ENCODE measurements at regions not wholly inside any gene's neighbourhood (a gene's known extent, or its start where the extent isn't known, plus 50 kb on each side); places are given as distances from the start of the nearest gene placed in this dataset.

GRCh38 chr13:42474954-42475353 is 99.0 kb upstream of the TNFSF11 start:
- TF ChIP-seq, protein P1, sequence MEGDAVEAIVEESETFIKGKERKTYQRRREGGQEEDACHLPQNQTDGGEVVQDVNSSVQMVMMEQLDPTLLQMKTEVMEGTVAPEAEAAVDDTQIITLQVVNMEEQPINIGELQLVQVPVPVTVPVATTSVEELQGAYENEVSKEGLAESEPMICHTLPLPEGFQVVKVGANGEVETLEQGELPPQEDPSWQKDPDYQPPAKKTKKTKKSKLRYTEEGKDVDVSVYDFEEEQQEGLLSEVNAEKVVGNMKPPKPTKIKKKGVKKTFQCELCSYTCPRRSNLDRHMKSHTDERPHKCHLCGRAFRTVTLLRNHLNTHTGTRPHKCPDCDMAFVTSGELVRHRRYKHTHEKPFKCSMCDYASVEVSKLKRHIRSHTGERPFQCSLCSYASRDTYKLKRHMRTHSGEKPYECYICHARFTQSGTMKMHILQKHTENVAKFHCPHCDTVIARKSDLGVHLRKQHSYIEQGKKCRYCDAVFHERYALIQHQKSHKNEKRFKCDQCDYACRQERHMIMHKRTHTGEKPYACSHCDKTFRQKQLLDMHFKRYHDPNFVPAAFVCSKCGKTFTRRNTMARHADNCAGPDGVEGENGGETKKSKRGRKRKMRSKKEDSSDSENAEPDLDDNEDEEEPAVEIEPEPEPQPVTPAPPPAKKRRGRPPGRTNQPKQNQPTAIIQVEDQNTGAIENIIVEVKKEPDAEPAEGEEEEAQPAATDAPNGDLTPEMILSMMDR (IDR thresholded peaks at IDR 0.05; ENCODE audit: insufficient read depth, missing control alignments), result no peak
- DNase-seq (ENCODE audit: insufficient read length, low spot score) (no peak), FAIRE-seq (no peak)

GRCh38 chr13:42477596-42478190 is 96.3 kb upstream of the TNFSF11 start:
- TF ChIP-seq, protein P1 (IDR thresholded peaks at IDR 0.05; ENCODE audit: insufficient read depth, missing control alignments), result no peak
- no peak for DNase-seq (ENCODE audit: insufficient read length, low spot score)
- FAIRE-seq, result no peak

DNA sequence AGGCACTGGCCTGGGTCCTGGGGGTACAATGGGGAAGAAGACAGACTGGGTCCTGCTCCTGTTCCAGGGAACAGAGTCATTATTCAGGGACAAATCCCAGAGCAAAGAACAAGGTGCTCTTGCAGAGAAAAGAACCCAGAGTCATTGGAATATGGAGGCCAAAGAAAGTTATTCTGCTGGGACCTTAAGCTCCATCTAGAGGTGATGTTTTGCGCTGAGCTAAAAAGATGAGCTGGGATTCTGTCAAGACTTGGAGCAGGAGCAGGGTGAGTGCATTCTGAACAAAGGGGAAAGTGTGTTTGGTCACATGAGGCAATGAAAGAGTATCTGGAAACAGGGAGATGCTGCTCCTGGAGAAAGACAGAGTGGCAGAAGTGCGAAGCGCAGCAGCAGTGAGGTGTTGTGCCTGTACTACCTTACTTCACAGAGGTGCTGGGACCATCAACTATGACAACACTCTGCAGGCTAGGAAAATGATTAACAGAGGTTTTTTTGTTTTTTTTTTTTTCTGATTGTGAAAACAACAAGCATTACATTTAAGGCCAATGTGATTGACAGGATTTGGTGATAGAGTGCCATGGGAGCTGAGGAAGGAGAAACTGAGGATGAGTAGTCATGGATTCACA is 95.3 kb upstream of the TNFSF11 start:
- TF ChIP-seq, protein P1 (IDR thresholded peaks at IDR 0.05; ENCODE audit: insufficient read depth, missing control alignments), result peak; percentile 28
- FAIRE-seq (no peak), DNase-seq (ENCODE audit: insufficient read length, low spot score) (no peak)

DNA sequence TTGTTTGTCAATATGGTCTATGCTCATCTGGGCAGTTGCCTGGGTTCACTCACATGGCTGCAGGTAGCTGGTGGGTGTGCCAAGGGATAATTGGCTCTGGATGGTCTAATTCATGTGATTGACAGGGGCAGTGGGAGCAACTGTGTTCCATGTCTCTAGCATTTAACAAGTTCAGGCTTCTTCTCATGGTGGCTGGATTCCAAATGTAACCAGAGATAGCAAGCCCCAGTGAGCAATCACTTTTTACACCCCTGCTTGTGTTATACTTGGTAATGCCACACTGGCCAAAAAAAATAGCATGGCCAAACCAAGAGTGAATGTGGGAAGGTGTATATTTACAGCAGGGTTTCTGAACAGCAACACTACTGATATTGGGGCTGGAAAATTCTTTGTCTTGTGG is 89.6 kb upstream of the TNFSF11 start:
- no peak for DNase-seq (ENCODE audit: insufficient read length, low spot score)
- no peak for FAIRE-seq
- TF ChIP-seq, protein P1 (IDR thresholded peaks at IDR 0.05; ENCODE audit: insufficient read depth, missing control alignments), result no peak

- DNase-seq (ENCODE audit: insufficient read length, low spot score), result no peak
- FAIRE-seq, result no peak
- TF ChIP-seq, protein P1 (IDR thresholded peaks at IDR 0.05; ENCODE audit: insufficient read depth, missing control alignments), result no peak
These were observed 88.7 kb upstream of the TNFSF11 start for GRCh38 chr13:42485272-42485671.

DNA sequence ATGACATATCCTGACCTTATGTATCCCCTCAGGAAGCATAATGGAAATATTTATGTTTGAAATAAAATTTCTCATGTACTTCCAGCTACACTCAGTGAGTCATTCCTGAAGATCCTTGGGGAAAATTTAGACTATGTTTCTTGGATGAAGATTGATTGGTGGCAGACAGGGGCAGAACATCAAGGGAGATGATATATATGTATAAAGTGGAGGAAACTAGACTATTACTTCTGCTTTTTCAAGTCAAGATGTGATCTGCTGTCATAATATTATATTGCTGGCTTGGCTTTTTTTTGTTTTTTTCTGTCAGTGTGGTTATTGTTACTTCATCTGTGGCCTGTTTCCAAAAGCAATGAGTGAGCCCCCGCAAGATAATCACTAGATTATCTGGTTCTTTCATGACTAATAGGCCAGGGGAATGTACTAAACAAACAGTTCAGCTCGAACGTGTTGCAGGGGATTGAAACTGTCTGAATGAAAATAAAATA is 87.2 kb upstream of the TNFSF11 start:
- TF ChIP-seq, protein P1 (IDR thresholded peaks at IDR 0.05; ENCODE audit: insufficient read depth, missing control alignments), result no peak
- DNase-seq (ENCODE audit: insufficient read length, low spot score) (no peak), FAIRE-seq (no peak)

- FAIRE-seq (no peak), DNase-seq (ENCODE audit: insufficient read length, low spot score) (no peak)
- TF ChIP-seq, protein P1 (IDR thresholded peaks at IDR 0.05; ENCODE audit: insufficient read depth, missing control alignments), result no peak
These were observed 86.7 kb upstream of the TNFSF11 start for GRCh38 chr13:42487221-42487620.

Measured in D721Med (cell line).